Naive thymus-derived CD4-positive, alpha-beta T cell (primary cell): ENCODE measurements at regions not wholly inside any gene's neighbourhood (a gene's known extent, or its start where the extent isn't known, plus 50 kb on each side); places are given as distances from the start of the nearest gene placed in this dataset.
A peak's percentile ranks its signal among the peaks of the same experiment; 100 is the strongest.

Source experiments
- ATAC-seq: fragments of 150-1000 bp; cut with Tn5 transposase; 2 replicates; pipeline ENCODE4 v1.10.0; 2021; ENCODE audit warnings: mild to moderate bottlenecking, moderate library complexity
- CTCF ChIA-PET: fragments of 350-600 bp; sonication (Branson Sonifier 250); formaldehyde crosslinking; loops from one replicate; lab custom pipeline; 2021; ENCODE audit warnings: antibody characterized with exemption; lab: Charles Lee
- POLR2A ChIA-PET: fragments of 350-600 bp; sonication (Branson Sonifier 250); formaldehyde crosslinking; loops from one replicate; lab custom pipeline; 2021; ENCODE audit warnings: antibody characterized with exemption, inconsistent platforms; lab: Charles Lee
- DNase-seq, 9 donors: peaks; one replicate each; pipeline versions ENCODE4 v3.0.0 to v3.0.0-alpha.2; 2020 to 2022; ENCODE audit warnings: mixed read lengths in 1 of 9
- H3K27ac ChIP-seq: one replicate; pipeline ENCODE4 v1.7.0; 2013; ENCODE audit warnings: mild to moderate bottlenecking, low read depth, low read length, moderate library complexity
- H3K27me3 ChIP-seq, 2 donors: one replicate each; pipeline ENCODE4 v1.7.0; 2013; ENCODE audit warnings: low read length in 2 of 2, mild to moderate bottlenecking in 2 of 2, moderate library complexity in 2 of 2; ENCODE audit not compliant: control insufficient read depth in 2 of 2, insufficient read depth in 2 of 2
- H3K36me3 ChIP-seq, 3 experiments: 1 replicate in 2 of 3; 2 replicates in 1 of 3; pipeline ENCODE4 v1.7.0; 2013; ENCODE audit warnings: low read length in 3 of 3, mild to moderate bottlenecking in 3 of 3, moderate library complexity in 1 of 3; ENCODE audit not compliant: insufficient read depth in 3 of 3, control insufficient read depth in 2 of 3
- H3K4me1 ChIP-seq, 2 donors: one replicate each; pipeline ENCODE4 v1.7.0; 2013; ENCODE audit warnings: low read length in 2 of 2, mild to moderate bottlenecking in 2 of 2, moderate library complexity in 1 of 2; ENCODE audit not compliant: control insufficient read depth in 2 of 2, insufficient read depth in 2 of 2
- H3K4me3 ChIP-seq: 2 replicates; pipeline ENCODE4 v1.7.0; 2013; ENCODE audit warnings: mild to moderate bottlenecking, low read length
- H3K9me3 ChIP-seq, 3 experiments: 1 replicate in 2 of 3; 2 replicates in 1 of 3; pipeline ENCODE4 v1.7.0; 2013; ENCODE audit warnings: low read length in 3 of 3; ENCODE audit not compliant: control insufficient read depth in 2 of 3
- H3K27ac Mint-ChIP-seq, 9 donors: one replicate each; pipeline ENCODE4 v1.8.0; 2020 to 2022; ENCODE audit warnings: mixed read lengths in 9 of 9, mild to moderate bottlenecking in 8 of 9, moderate library complexity in 5 of 9, inconsistent platforms in 2 of 9
- H3K27me3 Mint-ChIP-seq, 5 donors: one replicate each; pipeline ENCODE4 v1.8.0; 2021 to 2022; ENCODE audit warnings: mixed read lengths in 5 of 5, mild to moderate bottlenecking in 1 of 5
- H3K36me3 Mint-ChIP-seq, 5 donors: one replicate each; pipeline ENCODE4 v1.8.0; 2020 to 2022; ENCODE audit warnings: mixed read lengths in 5 of 5, mild to moderate bottlenecking in 3 of 5, inconsistent platforms in 1 of 5
- H3K4me1 Mint-ChIP-seq, 7 donors: one replicate each; pipeline ENCODE4 v1.8.0; 2020 to 2022; ENCODE audit warnings: mixed read lengths in 7 of 7, mild to moderate bottlenecking in 3 of 7, inconsistent platforms in 1 of 7
- H3K4me3 Mint-ChIP-seq, 10 donors: one replicate each; pipeline ENCODE4 v1.8.0; 2020 to 2022; ENCODE audit warnings: mild to moderate bottlenecking in 10 of 10, mixed read lengths in 10 of 10, moderate library complexity in 6 of 10, inconsistent platforms in 2 of 10
- H3K9me3 Mint-ChIP-seq, 11 donors: one replicate each; pipeline ENCODE4 v1.8.0; 2020 to 2022; ENCODE audit warnings: mixed read lengths in 11 of 11, mild to moderate bottlenecking in 4 of 11, inconsistent platforms in 1 of 11, moderate library complexity in 1 of 11
- intact Hi-C, 2 donors: fragments of 100-400 bp; cut with micrococcal nuclease; formaldehyde crosslinking; loops; one replicate each; pipeline ENCODE4 v1.15.1; 2023

DNA sequence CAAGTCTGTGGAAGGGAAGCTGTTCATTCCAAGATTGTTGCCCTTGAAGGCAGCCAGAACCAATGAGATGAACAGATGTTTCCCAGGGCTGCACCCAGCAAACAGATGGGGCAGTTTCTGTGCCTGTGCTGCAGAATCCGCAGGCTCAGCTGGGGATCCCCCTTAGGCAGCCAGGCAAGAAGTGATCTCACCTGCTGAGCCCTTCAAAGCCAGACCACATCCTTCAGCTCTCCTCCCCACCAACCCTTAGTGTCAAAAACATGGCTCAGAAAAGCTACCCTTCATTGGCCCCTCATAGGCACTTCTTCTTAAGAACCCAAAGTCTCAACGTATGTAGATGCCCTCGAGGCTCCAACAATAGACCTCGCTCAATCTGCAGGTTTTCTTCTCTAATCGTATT is 626.7 kb downstream of the CCDC171 start:
- H3K4me3 ChIP-seq: no peak overlapping the region
- ATAC-seq: peak; percentile 96
- Mint-ChIP-seq H3K4me1 (peaks cover 0 to 3% (median 0%) of the 10 kb centered on the region in 7 donors), H3K4me3 (no peak overlapping the region), H3K36me3 (no peaks in the 10 kb centered on the region), H3K9me3 (peaks cover 0 to 5% (median 0%) of the 10 kb centered on the region in 11 donors), H3K27me3 (peaks cover 0 to 5% (median 0%) of the 10 kb centered on the region in 5 donors), H3K27ac (no peak overlapping the region)
- DNase-seq: peak in 1 of 9 donors; percentile 7
- H3K27me3 ChIP-seq: no peaks in the 10 kb centered on the region
- CTCF ChIA-PET: no interaction called here
- no peak overlapping the region for H3K27ac ChIP-seq
- intact Hi-C loops: no loop called here
- POLR2A ChIA-PET: no interaction called here
- no peaks in the 10 kb centered on the region for H3K4me1 ChIP-seq
- H3K9me3 ChIP-seq: no peaks in the 10 kb centered on the region
- H3K36me3 ChIP-seq: no peaks in the 10 kb centered on the region

DNA sequence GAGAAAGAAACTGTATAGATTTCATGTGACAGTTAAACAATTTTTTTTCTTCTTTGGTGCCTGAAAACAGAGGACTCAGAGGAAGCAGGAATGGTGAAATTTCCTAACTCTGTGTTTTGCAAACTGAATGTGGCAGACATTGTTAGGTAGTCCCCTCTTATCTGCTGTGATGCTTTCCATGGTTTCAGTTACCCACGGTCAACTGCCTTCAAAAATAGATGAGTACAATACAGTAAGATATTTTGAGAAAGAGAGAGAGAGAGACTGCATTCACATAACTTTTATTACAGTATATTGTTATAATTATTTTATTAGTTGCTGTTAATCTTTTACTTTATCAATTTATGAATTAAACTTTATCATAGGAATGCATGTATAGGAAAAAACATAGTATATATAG is 627.2 kb downstream of the CCDC171 start:
- Histone ChIP-seq H3K27ac (no peak overlapping the region), H3K4me3 (no peak overlapping the region), H3K27me3 (no peaks in the 10 kb centered on the region), H3K9me3 (no peaks in the 10 kb centered on the region), H3K36me3 (no peaks in the 10 kb centered on the region), H3K4me1 (no peaks in the 10 kb centered on the region)
- CTCF ChIA-PET: no interaction called here
- intact Hi-C loops: no loop called here
- Mint-ChIP-seq H3K27me3 (peaks cover 0 to 5% (median 0%) of the 10 kb centered on the region in 5 donors), H3K4me1 (peaks cover 0 to 3% (median 0%) of the 10 kb centered on the region in 7 donors), H3K27ac (no peak overlapping the region), H3K9me3 (peaks cover 0 to 5% (median 0%) of the 10 kb centered on the region in 11 donors), H3K4me3 (no peak overlapping the region), H3K36me3 (no peaks in the 10 kb centered on the region)
- ATAC-seq: no peak
- POLR2A ChIA-PET: no interaction called here
- no peak for DNase-seq

DNA sequence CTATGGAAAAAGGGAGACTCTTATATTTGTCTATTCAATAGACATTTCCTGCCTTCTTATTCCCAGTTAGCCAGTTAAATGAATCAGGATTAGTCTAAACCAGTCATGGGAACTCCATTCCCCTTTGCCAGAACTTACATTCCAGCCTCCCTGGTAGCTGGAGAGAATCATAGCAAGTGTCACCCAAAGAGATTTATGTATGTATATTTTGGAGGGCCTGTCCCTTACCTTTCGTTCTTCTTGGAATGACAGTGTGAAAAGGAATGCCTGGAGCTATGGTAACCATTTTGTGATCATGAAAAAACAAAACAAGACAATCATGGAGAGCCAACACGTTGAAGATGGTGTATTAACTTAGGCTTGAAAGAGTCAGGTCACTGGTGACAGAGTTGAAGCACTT is 627.7 kb downstream of the CCDC171 start:
- H3K27me3 ChIP-seq: no peaks in the 10 kb centered on the region
- ATAC-seq (no peak), DNase-seq (no peak)
- no peaks in the 10 kb centered on the region for H3K36me3 ChIP-seq
- intact Hi-C loops: no loop called here
- peaks cover 0 to 5% (median 0%) of the 10 kb centered on the region in 11 donors for H3K9me3 Mint-ChIP-seq
- H3K27ac Mint-ChIP-seq: no peak overlapping the region
- H3K27ac ChIP-seq: no peak overlapping the region
- no peaks in the 10 kb centered on the region for H3K4me1 ChIP-seq
- no peak overlapping the region for H3K4me3 ChIP-seq
- H3K4me1 Mint-ChIP-seq: peaks cover 0 to 3% (median 0%) of the 10 kb centered on the region in 7 donors
- no peaks in the 10 kb centered on the region for H3K9me3 ChIP-seq
- peaks cover 0 to 5% (median 0%) of the 10 kb centered on the region in 5 donors for H3K27me3 Mint-ChIP-seq
- CTCF ChIA-PET: no interaction called here
- POLR2A ChIA-PET: no interaction called here
- H3K4me3 Mint-ChIP-seq: no peak overlapping the region
- no peaks in the 10 kb centered on the region for H3K36me3 Mint-ChIP-seq

DNA sequence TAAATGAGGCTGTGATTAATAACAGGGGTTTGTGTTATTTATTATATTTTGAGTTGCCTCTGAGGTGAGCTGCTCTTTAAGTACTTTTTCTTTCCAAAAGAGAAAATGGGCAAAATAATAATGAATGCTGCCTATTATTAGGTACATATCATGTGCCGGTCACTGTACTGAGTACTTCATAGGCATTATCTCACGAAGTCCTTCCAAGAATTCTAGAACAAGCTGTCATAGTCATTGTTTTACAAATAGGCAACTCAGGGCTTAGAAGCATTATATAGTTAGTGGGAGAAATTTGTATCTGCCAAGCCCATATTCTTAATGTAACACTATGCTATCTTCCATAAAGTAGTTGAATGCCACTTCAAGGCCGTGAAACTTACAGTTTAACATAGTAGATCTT is 628.7 kb downstream of the CCDC171 start:
- no peaks in the 10 kb centered on the region for H3K27me3 ChIP-seq
- H3K27ac Mint-ChIP-seq: no peak overlapping the region
- peaks cover 0 to 3% (median 0%) of the 10 kb centered on the region in 7 donors for H3K4me1 Mint-ChIP-seq
- H3K9me3 Mint-ChIP-seq: peaks cover 0 to 6% (median 0%) of the 10 kb centered on the region in 11 donors
- H3K27me3 Mint-ChIP-seq: peaks cover 0 to 5% (median 0%) of the 10 kb centered on the region in 5 donors
- H3K36me3 ChIP-seq: no peaks in the 10 kb centered on the region
- H3K36me3 Mint-ChIP-seq: no peaks in the 10 kb centered on the region
- ATAC-seq (no peak), DNase-seq (no peak)
- H3K9me3 ChIP-seq: no peaks in the 10 kb centered on the region
- no peak overlapping the region for H3K4me3 ChIP-seq
- no peaks in the 10 kb centered on the region for H3K4me1 ChIP-seq
- POLR2A ChIA-PET: no interaction called here
- no peak overlapping the region for H3K4me3 Mint-ChIP-seq
- no peak overlapping the region for H3K27ac ChIP-seq
- intact Hi-C loops: no loop called here
- CTCF ChIA-PET: no interaction called here

DNA sequence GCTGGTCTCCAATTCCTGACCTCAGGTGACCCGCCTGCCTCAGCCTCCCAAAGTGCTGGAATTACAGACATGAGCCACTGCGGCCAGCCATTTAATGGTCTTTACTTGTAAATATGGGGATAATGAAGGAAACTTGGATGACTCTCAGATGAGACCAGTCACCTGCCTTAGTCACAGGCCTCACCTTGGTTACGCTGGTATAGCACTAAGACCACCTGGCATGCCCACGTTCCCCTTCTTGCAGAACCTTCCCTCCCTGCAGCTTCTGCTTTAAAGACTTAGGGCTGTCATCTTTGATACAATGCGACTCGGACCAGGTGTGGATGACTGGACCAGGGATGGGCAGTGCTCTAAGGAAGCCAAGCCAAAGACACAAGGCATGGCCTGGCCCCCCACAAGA is 629.9 kb downstream of the CCDC171 start:
- H3K4me3 Mint-ChIP-seq: no peak overlapping the region
- H3K27me3 Mint-ChIP-seq: peaks cover 0 to 5% (median 0%) of the 10 kb centered on the region in 5 donors
- CTCF ChIA-PET: no interaction called here
- Histone ChIP-seq H3K27me3 (no peaks in the 10 kb centered on the region), H3K4me3 (no peak overlapping the region), H3K36me3 (no peaks in the 10 kb centered on the region), H3K4me1 (no peaks in the 10 kb centered on the region), H3K27ac (no peak overlapping the region), H3K9me3 (no peaks in the 10 kb centered on the region)
- ATAC-seq (no peak), DNase-seq (no peak)
- H3K27ac Mint-ChIP-seq: no peak overlapping the region
- intact Hi-C loops: no loop called here
- POLR2A ChIA-PET: no interaction called here
- H3K36me3 Mint-ChIP-seq: no peaks in the 10 kb centered on the region
- H3K9me3 Mint-ChIP-seq: peaks cover 0 to 7% (median 0%) of the 10 kb centered on the region in 11 donors
- peaks cover 0 to 3% (median 0%) of the 10 kb centered on the region in 7 donors for H3K4me1 Mint-ChIP-seq

DNA sequence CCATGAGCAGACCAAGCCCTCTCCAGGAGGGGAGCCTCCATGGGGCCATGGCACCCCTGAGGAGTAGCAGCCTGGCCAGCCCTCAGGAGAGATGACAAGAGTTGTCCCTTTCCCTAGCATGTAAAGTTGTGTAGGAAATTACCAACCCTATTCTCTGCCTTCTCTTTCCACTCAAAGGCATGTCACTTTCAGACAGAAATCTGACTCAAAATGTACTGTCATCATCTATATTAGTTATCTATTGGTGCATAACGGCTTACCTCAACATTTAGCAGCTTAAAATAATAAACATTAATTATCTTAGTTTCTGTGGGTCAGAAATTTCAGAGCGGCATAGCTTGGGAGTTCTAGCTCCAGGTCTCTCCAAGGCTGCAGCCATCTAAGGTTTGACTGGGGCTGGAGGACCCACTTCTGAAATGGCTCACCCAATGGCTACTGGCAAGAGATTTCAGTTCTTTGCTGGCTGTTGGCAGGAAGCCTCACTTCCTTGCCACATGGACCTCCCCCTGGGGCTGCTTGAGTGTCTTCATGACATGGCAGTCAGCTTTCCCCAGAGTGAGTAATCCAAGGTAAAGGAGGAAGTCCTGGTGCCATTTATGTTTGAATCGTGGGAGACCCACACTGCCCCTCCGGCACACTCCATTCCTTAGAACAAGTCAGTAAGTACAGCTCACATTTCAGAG is 632.3 kb downstream of the CCDC171 start:
- intact Hi-C loops: no loop called here
- CTCF ChIA-PET: no interaction called here
- ATAC-seq: no peak

DNA sequence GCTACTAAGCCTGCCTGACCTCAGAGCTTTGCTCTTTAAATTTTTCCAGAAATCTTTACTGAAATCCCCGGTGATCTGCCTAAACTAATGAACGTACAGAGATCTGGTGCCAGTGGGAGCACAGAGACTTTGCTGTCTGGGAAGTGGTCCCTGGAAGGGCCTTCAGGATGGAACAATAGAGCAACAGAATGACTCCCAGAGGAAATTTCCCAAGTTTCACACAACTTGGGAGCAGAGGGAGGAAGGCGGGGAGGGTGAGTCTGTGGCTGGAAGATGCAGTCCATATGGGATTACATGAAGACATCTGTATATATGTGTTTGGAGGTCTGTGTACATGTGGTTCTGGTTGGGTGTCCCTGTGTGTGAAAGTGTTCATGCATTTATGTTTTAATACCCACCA is 638.3 kb downstream of the CCDC171 start:
- intact Hi-C loops: loop anchor here (2.0 to 10.0 kb wide), 2 partner anchors 20 to 1274 kb away; no protein-coding TSS in a partner anchor
- peaks cover 0 to 6% (median 0%) of the 10 kb centered on the region in 3 experiments for H3K9me3 ChIP-seq
- H3K27me3 ChIP-seq: no peaks in the 10 kb centered on the region
- ChIA-PET CTCF (no interaction called here), POLR2A (no interaction called here)
- Mint-ChIP-seq H3K27ac (no peak overlapping the region), H3K9me3 (peaks cover 0 to 15% (median 7%) of the 10 kb centered on the region in 11 donors), H3K36me3 (peaks cover 0 to 4% (median 0%) of the 10 kb centered on the region in 5 donors), H3K4me3 (no peak overlapping the region), H3K27me3 (peaks cover 0 to 25% (median 6%) of the 10 kb centered on the region in 5 donors), H3K4me1 (peaks cover 0 to 2% (median 0%) of the 10 kb centered on the region in 7 donors)
- DNase-seq (no peak), ATAC-seq (no peak)
- H3K36me3 ChIP-seq: no peaks in the 10 kb centered on the region
- no peak overlapping the region for H3K4me3 ChIP-seq
- H3K4me1 ChIP-seq: no peaks in the 10 kb centered on the region
- H3K27ac ChIP-seq: no peak overlapping the region

More for the DNA sequence above, 632.3 kb downstream of the CCDC171 start:
- Mint-ChIP-seq H3K9me3 (peaks cover 0 to 18% (median 5%) of the 10 kb centered on the region in 11 donors), H3K27ac (no peak overlapping the region), H3K36me3 (peaks cover 0 to 4% (median 0%) of the 10 kb centered on the region in 5 donors), H3K4me3 (no peak overlapping the region), H3K27me3 (peaks cover 0 to 6% (median 4%) of the 10 kb centered on the region in 5 donors), H3K4me1 (peaks cover 0 to 3% (median 0%) of the 10 kb centered on the region in 7 donors)
- H3K4me3 ChIP-seq: no peak overlapping the region
- H3K27ac ChIP-seq: no peak overlapping the region
- DNase-seq: no peak
- POLR2A ChIA-PET: no interaction called here
- H3K9me3 ChIP-seq: peaks cover 0 to 6% (median 0%) of the 10 kb centered on the region in 3 experiments
- H3K4me1 ChIP-seq: no peaks in the 10 kb centered on the region
- H3K36me3 ChIP-seq: no peaks in the 10 kb centered on the region
- H3K27me3 ChIP-seq: no peaks in the 10 kb centered on the region
